Stomach (tissue), 4 donors: ENCODE measurements at regions not wholly inside any gene's neighbourhood (a gene's known extent, or its start where the extent isn't known, plus 50 kb on each side); places are given as distances from the start of the nearest gene placed in this dataset.

Experiments
- CTCF ChIP-seq, 7 experiments: fragments of 450-650 bp in 4 of 7; fragments of 200-600 bp in 3 of 7; sonication (generic) in 3 of 7; IDR thresholded peaks; one replicate each; pipeline ENCODE4 v1.5.1; 2016 to 2019; ENCODE audit warnings: antibody characterized with exemption in 7 of 7, control low read depth in 2 of 7, mild to moderate bottlenecking in 1 of 7
- EP300 ChIP-seq: sonication (generic); formaldehyde crosslinking; IDR thresholded peaks from one replicate; pipeline ENCODE4 v1.6.1; 2017; ENCODE audit warnings: antibody characterized with exemption
- POLR2A ChIP-seq, 4 donors: fragments of 450-650 bp; IDR thresholded peaks; one replicate each; pipeline ENCODE4 v1.6.1; 2016; ENCODE audit warnings: antibody characterized with exemption in 4 of 4, control low read depth in 2 of 4, mild to moderate bottlenecking in 1 of 4, moderate library complexity in 1 of 4

- TF ChIP-seq POLR2A (IDR thresholded peaks at IDR 0.05) = no peak
- no peak for TF ChIP-seq CTCF (IDR thresholded peaks at IDR 0.05)
- TF ChIP-seq EP300 = no peak
Observed at GRCh38 chr19:41518141-41518540, 57.8 kb upstream of the CEACAM21 start.
